ENCODE measurements at regions not wholly inside any gene's neighbourhood (a gene's known extent, or its start where the extent isn't known, plus 50 kb on each side); places are given as distances from the start of the nearest gene placed in this dataset.

DNA sequence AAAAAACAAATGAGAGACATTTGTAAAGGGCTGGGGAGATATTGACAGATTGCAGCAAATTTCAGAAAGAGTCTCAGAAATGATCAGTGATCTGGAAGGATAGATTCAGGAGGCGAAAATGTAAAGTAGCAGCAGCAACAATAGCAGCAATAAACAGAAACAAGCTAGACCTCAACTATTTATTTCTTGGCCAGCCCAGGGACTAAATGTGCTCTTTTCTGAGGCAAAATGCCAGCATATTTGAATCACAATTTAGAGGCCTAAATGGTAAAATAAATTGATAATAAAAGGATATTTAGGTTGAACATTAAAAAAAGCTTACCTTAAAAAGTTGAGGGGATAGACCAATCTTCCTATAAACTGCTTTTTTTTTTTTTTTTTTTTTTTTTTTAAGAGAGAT lies 134.6 kb upstream of the ITGB1 start:
- no peak for TF ChIP-seq CTCF (IDR thresholded peaks at IDR 0.05; ENCODE audit: insufficient read depth, low read length, poor library complexity, severe bottlenecking)
- TF ChIP-seq EZH2phosphoT487 (conservative IDR thresholded peaks at IDR 0.05; ENCODE audit: low read length), result no peak

All from SU-DHL-6 (cell line).